ENCODE measurements at regions not wholly inside any gene's neighbourhood (a gene's known extent, or its start where the extent isn't known, plus 50 kb on each side); places are given as distances from the start of the nearest gene placed in this dataset.
"Not testable (repeated sequence)": the region's sequence is repeated elsewhere in the genome, so short reads cannot be mapped to it uniquely, and the experiment has no call there.

DNA sequence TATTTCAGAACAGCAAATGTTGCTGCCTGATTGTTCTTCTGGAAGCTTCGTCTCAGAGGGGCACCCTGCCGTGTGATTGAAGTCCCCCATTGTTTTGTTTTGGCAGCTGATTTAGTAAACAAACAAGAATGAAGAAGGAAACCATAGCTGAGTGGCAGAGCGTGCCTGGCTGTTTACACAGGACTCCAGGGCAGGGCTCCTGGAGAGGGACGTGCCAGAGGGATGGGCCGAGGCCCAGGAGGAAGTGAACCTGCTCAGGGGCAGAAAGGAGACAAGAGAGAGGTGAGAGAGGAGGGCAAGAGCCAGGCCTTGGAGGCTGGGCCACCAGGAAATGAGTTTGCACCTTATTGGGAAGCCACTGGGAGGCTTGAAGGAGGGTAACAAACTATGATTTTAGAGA, 85.5 kb upstream of the B3GAT1 start:
- H3K4me3 ChIP-seq (ENCODE audit: low read depth, low read length), result no peak overlapping the region
- TF ChIP-seq CTCF (IDR thresholded peaks at IDR 0.05; ENCODE audit: low read depth, low read length), result no peak

- not testable (repeated sequence) for H3K4me3 ChIP-seq (ENCODE audit: low read depth, low read length)
Measured at GRCh38 chr11:134496058-134496457, 84.0 kb upstream of the B3GAT1 start.

DNA sequence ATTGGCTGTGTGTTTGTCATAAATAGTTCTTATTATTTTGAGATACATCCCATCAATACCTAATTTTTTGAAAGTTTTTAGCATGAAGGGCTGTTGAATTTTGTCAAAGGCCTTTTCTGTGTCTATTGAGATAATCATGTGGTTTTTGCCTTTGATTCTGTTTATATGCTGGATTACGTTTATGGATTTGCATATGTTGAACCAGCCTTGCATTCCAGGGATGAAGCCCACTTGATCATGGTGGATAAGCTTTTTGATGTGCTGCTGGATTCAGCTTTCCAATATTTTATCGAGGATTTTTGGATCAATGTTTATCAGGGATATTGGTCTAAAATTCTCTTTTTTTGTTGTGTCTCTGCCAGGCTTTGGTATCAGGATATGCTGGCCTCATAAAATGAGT, 82.4 kb upstream of the B3GAT1 start:
- H3K4me3 ChIP-seq (ENCODE audit: low read depth, low read length), result not testable (repeated sequence)

DNA sequence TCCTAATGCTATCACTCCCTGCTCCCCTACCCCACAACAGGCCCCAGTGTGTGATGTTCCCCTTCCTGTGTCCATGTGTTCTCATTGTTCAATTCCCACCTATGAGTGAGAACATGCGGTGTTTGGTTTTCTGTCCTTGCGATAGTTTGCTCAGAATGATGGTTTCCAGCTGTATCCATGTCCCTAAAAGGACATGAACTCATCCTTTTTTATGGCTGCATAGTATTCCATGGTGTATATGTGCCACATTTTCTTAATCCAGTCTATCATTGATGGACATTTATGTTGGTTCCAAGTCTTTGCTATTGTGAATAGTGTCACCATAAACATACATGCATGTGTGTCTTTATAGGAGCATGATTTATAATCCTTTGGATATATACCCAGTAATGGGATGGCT, 80.4 kb upstream of the B3GAT1 start:
- H3K4me3 ChIP-seq (ENCODE audit: low read depth, low read length), result not testable (repeated sequence)

DNA sequence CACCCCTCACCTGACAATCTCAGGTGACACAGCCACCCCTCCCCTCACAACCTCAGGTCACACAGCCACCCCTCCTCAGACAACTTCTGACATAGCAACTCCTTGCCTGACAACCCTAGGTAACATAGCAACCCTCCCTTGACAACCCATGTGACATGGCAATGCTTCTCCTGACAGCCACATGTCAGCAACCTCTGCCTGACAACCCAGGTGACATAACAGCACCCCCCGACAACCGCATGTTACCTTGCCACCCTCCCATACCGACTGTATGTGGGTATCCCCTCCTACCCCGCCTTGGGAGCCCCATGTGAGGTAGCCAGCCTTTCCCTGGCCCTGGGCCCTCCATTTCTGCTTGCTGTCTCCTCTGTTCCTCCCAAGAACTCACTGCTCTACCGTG, 77.7 kb upstream of the B3GAT1 start:
- no peak overlapping the region for H3K4me3 ChIP-seq (ENCODE audit: low read depth, low read length)
- TF ChIP-seq CTCF (IDR thresholded peaks at IDR 0.05; ENCODE audit: low read depth, low read length), result no peak

DNA sequence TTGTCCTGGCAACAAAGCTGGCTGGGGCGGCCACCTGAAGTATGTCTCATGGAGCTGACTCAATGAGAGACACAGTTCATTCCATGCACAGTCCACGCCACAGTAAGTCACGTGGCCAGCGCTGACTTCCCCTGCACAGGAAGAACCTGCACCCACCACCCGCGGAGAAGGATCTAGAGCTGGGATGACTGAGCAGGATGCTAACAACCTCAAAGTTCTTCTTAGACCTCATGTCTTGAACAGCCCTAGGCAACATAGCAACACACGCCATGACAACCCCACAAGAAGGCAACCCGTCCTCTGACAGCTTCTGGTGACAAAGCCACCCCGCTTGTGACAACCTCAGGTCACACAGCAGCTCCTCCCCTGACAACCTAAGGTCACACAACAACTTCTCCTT, 76.9 kb upstream of the B3GAT1 start:
- TF ChIP-seq CTCF (IDR thresholded peaks at IDR 0.05; ENCODE audit: low read depth, low read length), result no peak
- H3K4me3 ChIP-seq (ENCODE audit: low read depth, low read length), result no peak overlapping the region

DNA sequence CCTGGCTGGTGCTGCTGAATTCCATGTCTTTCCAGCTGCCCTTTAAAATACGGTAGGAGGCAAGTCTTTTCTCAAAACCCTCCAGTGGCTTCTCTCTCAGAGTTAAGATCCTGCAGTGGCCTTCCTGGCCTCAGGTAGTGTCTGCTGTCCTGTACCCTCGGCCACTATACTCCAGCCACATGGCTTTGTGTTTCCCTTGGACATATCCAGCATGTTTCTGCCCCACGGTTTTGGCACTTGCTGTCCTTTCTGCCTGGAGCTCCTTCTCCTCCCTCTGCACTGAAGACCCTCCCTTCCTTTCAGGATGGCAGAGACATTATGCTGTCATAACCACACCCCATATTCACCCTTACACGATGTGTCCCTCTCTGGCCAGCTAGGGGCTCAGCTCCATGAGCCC, 76.5 kb upstream of the B3GAT1 start:
- TF ChIP-seq CTCF (IDR thresholded peaks at IDR 0.05; ENCODE audit: low read depth, low read length), result no peak
- no peak overlapping the region for H3K4me3 ChIP-seq (ENCODE audit: low read depth, low read length)

- no peak overlapping the region for H3K4me3 ChIP-seq (ENCODE audit: low read depth, low read length)
- no peak for TF ChIP-seq CTCF (IDR thresholded peaks at IDR 0.05; ENCODE audit: low read depth, low read length)
Measured at GRCh38 chr11:134487696-134488095, 75.7 kb upstream of the B3GAT1 start.

DNA sequence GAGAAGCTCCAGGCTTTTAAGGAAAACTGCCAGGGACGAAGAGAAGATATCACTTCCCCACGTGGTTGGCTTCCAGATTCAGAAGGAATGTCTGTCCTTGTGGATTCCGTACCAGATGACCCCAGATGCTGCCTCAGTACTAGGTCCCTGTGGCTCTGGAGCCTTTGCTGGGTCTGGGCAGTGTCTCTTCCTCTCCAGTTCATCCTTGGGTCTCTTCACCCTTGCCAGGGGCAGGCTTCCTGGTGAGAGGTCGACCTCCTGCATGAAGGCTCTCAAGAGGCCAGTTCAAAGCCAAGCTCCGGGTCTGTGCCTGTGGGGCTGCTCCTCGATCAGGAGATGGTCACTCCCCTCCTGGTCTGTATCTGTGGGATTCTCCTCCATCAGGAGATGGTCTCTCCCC, 74.7 kb upstream of the B3GAT1 start:
- no peak overlapping the region for H3K4me3 ChIP-seq (ENCODE audit: low read depth, low read length)
- no peak for TF ChIP-seq CTCF (IDR thresholded peaks at IDR 0.05; ENCODE audit: low read depth, low read length)
